ENCODE measurements at regions not wholly inside any gene's neighbourhood (a gene's known extent, or its start where the extent isn't known, plus 50 kb on each side); places are given as distances from the start of the nearest gene placed in this dataset.

- no peak overlapping the region for H3K4me3 ChIP-seq
- TF ChIP-seq CTCF (IDR thresholded peaks at IDR 0.05) = peak in 5 of 12 donors; percentile 6 to 27 (median 14)
- TF ChIP-seq POLR2A (IDR thresholded peaks at IDR 0.05) = no peak
- peak in 1 of 5 donors; percentile 28 for DNase-seq
- WGBS, 4 donors = 88 to 91% (median 89%) methylated on average over 22 of the region's 22 CpGs
- ATAC-seq = no peak
- no peaks in the 10 kb centered on the region for H3K36me3 ChIP-seq
- H3K27ac ChIP-seq = no peak overlapping the region
- peaks cover 0 to 10% (median 0%) of the 10 kb centered on the region in 12 donors for H3K9me3 ChIP-seq
- H3K27me3 ChIP-seq = peaks cover 0 to 5% (median 0%) of the 10 kb centered on the region in 9 donors
- intact Hi-C loops (cut with DNase I) = no loop called here
- H3K4me1 ChIP-seq = no peaks in the 10 kb centered on the region
Observed at GRCh38 chr5:88602584-88602983, 280.4 kb downstream of the MEF2C start.

GRCh38 chr5:88594441-88594840 is 288.5 kb downstream of the MEF2C start:
- no peak for TF ChIP-seq POLR2A (IDR thresholded peaks at IDR 0.05)
- no peak for TF ChIP-seq CTCF (IDR thresholded peaks at IDR 0.05)
- no peak overlapping the region for H3K27ac ChIP-seq
- peaks cover 0 to 8% (median 0%) of the 10 kb centered on the region in 12 donors for H3K9me3 ChIP-seq
- H3K27me3 ChIP-seq = no peaks in the 10 kb centered on the region
- intact Hi-C loops (cut with DNase I) = no loop called here
- WGBS, 4 donors = 45 to 58% (median 52%) methylated on average over 1 of the region's 1 CpG
- DNase-seq = no peak
- no peak for ATAC-seq
- H3K36me3 ChIP-seq = no peaks in the 10 kb centered on the region
- no peaks in the 10 kb centered on the region for H3K4me1 ChIP-seq
- no peak overlapping the region for H3K4me3 ChIP-seq

- Histone ChIP-seq H3K4me3 (no peak overlapping the region), H3K27ac (no peak overlapping the region), H3K36me3 (no peaks in the 10 kb centered on the region), H3K9me3 (peaks cover 0 to 26% (median 13%) of the 10 kb centered on the region in 12 donors), H3K27me3 (no peaks in the 10 kb centered on the region), H3K4me1 (no peaks in the 10 kb centered on the region)
- 81 to 87% (median 83%) methylated on average over 4 of the region's 4 CpGs for WGBS, 4 donors
- intact Hi-C loops (cut with DNase I) = no loop called here
- DNase-seq (no peak), ATAC-seq (no peak)
- TF ChIP-seq CTCF (IDR thresholded peaks at IDR 0.05) (no peak), POLR2A (IDR thresholded peaks at IDR 0.05) (no peak)
Observed at GRCh38 chr5:88588609-88589008, 294.4 kb downstream of the MEF2C start.

- Histone ChIP-seq H3K27ac (no peak overlapping the region), H3K9me3 (peaks cover 0 to 15% (median 5%) of the 10 kb centered on the region in 12 donors), H3K27me3 (no peaks in the 10 kb centered on the region), H3K4me1 (no peaks in the 10 kb centered on the region), H3K4me3 (no peak overlapping the region), H3K36me3 (no peaks in the 10 kb centered on the region)
- ATAC-seq (no peak), DNase-seq (no peak)
- intact Hi-C loops (cut with DNase I) = no loop called here
- WGBS, 4 donors = 94 to 100% (median 96%) methylated on average over 1 of the region's 1 CpG
- no peak for TF ChIP-seq POLR2A (IDR thresholded peaks at IDR 0.05)
- no peak for TF ChIP-seq CTCF (IDR thresholded peaks at IDR 0.05)
Observed at GRCh38 chr5:88583471-88583870, 299.5 kb downstream of the MEF2C start.
